Large intestine (tissue), 3 donors: ENCODE measurements at regions not wholly inside any gene's neighbourhood (a gene's known extent, or its start where the extent isn't known, plus 50 kb on each side); places are given as distances from the start of the nearest gene placed in this dataset.

ENCODE experiments used
- DNase-seq, 2 donors: peaks; one replicate each; pipeline versions ENCODE4 v3.0.0 to v3.0.0-alpha.2; 2013
- H3K27ac ChIP-seq: one replicate; pipeline ENCODE4 v1.5.1; 2013; ENCODE audit warnings: low read length
- H3K27me3 ChIP-seq: 2 replicates; pipeline ENCODE4 v1.6.1; 2013; ENCODE audit warnings: low read length; ENCODE audit not compliant: control insufficient read depth, insufficient read depth
- H3K36me3 ChIP-seq: 2 replicates; pipeline ENCODE4 v1.6.1; 2013; ENCODE audit warnings: low read length; ENCODE audit not compliant: control insufficient read depth, insufficient read depth
- H3K4me1 ChIP-seq: one replicate; pipeline ENCODE4 v1.6.1; 2013; ENCODE audit warnings: low read length; ENCODE audit not compliant: control insufficient read depth, insufficient read depth
- H3K4me3 ChIP-seq: one replicate; pipeline ENCODE4 v1.5.1; 2013; ENCODE audit warnings: low read length
- H3K9me3 ChIP-seq: one replicate; pipeline ENCODE4 v1.6.1; 2013; ENCODE audit warnings: mild to moderate bottlenecking, low read depth, low read length, moderate library complexity; ENCODE audit not compliant: control insufficient read depth
- WGBS: methylation state at CpG from one replicate; pipeline ENCODE4 v1.1.5; 2013; ENCODE audit warnings: low lambda C conversion rate; ENCODE audit not compliant: insufficient coverage; 5-methylcytosine and 5-hydroxymethylcytosine counted together

DNA sequence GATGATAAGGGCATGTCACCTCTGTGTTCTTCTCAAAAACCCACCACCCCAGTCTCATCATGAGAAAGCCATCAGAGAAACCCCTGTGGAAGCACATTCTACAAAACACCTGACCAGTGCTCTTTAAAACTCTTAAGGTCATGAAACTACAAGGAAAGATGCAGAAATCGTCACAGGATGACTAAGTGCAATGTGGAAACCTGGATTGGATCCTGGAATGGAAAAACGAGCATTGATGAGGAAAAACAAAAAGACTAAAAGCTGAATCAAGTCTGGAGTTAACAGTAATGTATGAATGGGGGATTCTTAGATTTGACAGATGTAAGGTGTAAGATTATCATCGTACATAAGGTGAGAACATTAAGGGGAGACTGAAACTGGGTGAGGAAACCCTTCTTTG lies 211.0 kb downstream of the TBX5 start:
- H3K27ac ChIP-seq: no peak overlapping the region
- WGBS: 78% methylated on average over 3 of the region's 3 CpGs
- no peaks in the 10 kb centered on the region for H3K36me3 ChIP-seq
- H3K9me3 ChIP-seq: no peaks in the 10 kb centered on the region
- peaks cover 6% of the 10 kb centered on the region for H3K27me3 ChIP-seq
- no peak for DNase-seq
- H3K4me1 ChIP-seq: no peaks in the 10 kb centered on the region
- no peak overlapping the region for H3K4me3 ChIP-seq

DNA sequence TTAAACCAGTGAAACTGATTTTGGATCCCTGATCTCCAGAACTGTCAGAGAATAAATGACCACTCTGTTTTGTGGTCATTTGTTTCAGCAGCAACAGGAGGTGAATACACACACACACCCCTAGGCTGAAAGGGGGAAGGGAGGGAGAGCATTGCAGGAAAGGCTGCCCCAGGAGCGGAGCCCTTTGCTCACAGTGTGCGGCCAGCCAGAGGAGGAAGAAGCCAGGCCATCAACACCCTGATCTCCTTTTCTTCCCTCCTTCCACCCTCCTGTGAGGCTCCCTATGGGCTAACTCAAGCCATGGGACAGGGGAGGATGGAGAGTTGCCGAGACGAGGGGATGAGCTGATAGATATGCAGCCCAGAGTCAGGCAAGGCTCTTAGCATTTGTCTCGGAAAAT lies 211.9 kb downstream of the TBX5 start:
- H3K4me1 ChIP-seq: no peaks in the 10 kb centered on the region
- H3K36me3 ChIP-seq: no peaks in the 10 kb centered on the region
- H3K27ac ChIP-seq: no peak overlapping the region
- no peaks in the 10 kb centered on the region for H3K9me3 ChIP-seq
- no peak overlapping the region for H3K4me3 ChIP-seq
- no CpG with 5 or more reads among the region's 5 CpGs for WGBS
- DNase-seq: no peak
- H3K27me3 ChIP-seq: peaks cover 8% of the 10 kb centered on the region

DNA sequence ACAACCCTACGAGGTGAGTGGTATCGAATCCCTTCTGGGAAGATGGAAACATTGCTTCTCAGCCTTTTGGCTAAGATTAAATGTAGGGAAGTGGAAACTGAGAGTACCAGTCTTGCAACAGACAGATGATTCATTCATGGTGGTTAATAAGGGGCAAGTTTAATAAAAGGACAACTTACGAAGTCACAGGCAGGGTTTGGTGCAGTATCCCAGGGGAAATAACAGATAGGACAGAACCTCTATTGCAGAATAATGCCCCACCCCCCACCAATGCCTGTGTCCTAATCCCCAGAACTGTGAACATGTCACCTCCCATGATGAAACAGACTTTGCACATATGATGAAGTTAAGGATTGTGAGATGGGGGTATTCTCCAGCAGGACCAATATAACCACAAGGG lies 212.5 kb downstream of the TBX5 start:
- Histone ChIP-seq H3K9me3 (no peaks in the 10 kb centered on the region), H3K27ac (no peak overlapping the region), H3K4me3 (no peak overlapping the region), H3K36me3 (no peaks in the 10 kb centered on the region), H3K27me3 (peaks cover 9% of the 10 kb centered on the region), H3K4me1 (no peaks in the 10 kb centered on the region)
- no peak for DNase-seq
- WGBS: no CpG with 5 or more reads among the region's 3 CpGs

DNA sequence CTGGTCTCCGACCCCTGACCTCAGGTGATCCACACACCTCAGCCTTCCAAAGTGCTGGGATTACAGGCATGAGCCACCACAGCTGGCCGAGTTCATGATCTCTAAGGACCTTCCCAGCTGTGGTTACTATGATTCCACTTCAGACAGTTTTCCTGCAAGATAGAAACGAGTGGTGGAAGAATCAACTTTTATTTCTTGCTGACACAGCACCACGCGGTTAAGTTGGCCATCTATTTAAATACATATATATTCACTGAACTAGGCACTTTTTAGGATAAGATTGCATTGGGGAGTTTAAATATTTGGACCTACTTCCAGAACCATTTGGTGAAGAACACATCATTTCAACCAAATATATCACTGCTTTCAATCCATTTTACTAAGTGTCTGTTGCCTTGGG lies 213.4 kb downstream of the TBX5 start:
- DNase-seq: no peak
- Histone ChIP-seq H3K4me1 (no peaks in the 10 kb centered on the region), H3K27me3 (peaks cover 12% of the 10 kb centered on the region), H3K9me3 (no peaks in the 10 kb centered on the region), H3K36me3 (no peaks in the 10 kb centered on the region), H3K4me3 (no peak overlapping the region), H3K27ac (no peak overlapping the region)
- WGBS: no CpG with 5 or more reads among the region's 5 CpGs

DNA sequence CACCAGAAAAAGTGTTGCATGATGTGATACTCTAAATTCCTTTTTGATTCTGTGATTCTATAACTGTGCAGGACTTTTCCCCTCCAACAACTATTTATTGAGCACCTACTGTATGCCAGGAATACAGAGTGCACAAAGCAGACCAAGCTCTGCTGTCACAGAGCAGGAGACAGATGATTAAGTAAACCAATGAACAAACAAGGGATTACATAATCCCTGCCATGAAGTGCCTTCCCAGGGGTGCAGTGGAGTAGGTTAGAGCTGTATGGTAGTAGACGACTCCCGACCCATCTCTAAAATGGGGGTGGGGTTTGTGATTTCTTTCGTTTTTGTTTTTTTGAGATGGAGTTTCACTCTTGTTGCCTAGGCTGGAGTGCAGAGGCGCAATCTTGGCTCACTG lies 213.9 kb downstream of the TBX5 start:
- WGBS: no CpG with 5 or more reads among the region's 4 CpGs
- no peak for DNase-seq
- Histone ChIP-seq H3K4me1 (no peaks in the 10 kb centered on the region), H3K27ac (no peak overlapping the region), H3K9me3 (no peaks in the 10 kb centered on the region), H3K4me3 (no peak overlapping the region), H3K27me3 (peaks cover 12% of the 10 kb centered on the region), H3K36me3 (no peaks in the 10 kb centered on the region)

DNA sequence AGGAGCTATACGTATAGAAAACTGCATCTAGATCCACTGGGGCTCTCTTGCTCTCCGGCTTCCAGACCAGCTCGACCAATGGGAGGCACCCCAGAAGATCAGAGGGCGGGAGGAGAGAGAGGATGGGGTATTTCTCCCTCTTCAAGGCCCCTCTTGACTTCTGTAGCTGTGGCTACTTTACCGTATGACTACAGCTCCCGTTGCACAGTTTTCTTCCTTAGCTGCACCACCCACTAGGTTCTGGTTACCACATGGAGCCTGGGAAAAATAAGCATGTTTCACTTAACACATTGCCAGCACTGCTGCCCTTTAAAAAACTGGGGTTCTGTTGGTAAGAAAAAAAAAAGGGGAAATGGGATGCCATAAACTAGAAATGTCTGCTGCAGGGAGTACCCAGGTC lies 214.4 kb downstream of the TBX5 start:
- DNase-seq: no peak
- WGBS: no CpG with 5 or more reads among the region's 6 CpGs
- Histone ChIP-seq H3K4me3 (no peak overlapping the region), H3K9me3 (no peaks in the 10 kb centered on the region), H3K27me3 (peaks cover 16% of the 10 kb centered on the region), H3K27ac (no peak overlapping the region), H3K36me3 (no peaks in the 10 kb centered on the region), H3K4me1 (no peaks in the 10 kb centered on the region)

DNA sequence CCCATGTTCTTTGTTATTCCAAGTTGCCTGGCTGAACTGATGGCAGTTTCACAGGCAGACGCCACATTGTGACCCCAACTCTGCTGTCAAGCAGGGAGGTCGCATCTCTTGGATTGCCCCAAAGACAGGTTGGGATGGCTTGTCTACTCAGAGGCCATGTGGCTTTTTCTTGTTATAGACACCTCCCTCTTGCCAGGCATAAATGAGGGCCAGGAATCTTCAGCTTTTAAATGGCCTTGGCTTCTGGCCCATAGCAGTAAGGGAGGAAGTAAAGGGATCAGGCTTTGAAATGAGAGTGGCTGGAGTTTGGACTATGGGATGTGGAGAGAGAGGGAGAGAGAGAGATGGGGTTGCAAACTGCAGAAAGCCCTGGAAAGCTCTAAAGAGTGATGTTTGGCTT lies 215.0 kb downstream of the TBX5 start:
- DNase-seq: no peak
- peaks cover 19% of the 10 kb centered on the region for H3K27me3 ChIP-seq
- no peaks in the 10 kb centered on the region for H3K9me3 ChIP-seq
- H3K4me3 ChIP-seq: no peak overlapping the region
- no peaks in the 10 kb centered on the region for H3K4me1 ChIP-seq
- H3K36me3 ChIP-seq: no peaks in the 10 kb centered on the region
- H3K27ac ChIP-seq: no peak overlapping the region
- whole genome bisulfite sequencing: no CpG with 5 or more reads among the region's 2 CpGs

DNA sequence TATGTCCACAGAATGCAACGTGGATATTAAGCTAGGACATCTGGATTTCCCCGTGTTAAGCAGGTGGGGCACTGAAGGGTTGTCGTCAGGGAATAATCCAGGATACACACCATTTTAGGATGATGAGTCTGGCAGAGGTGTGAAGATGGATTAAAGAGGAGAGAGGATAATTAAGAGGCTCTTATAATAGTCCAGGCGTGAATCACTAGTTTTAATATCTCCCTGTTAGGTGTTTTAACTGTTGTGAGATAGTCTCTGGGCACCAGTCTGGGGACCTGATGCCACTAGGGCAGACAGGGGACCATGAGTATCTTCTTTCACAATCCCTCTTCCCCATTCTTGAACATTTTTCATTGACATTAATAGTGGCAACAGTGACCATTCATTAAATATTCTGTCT lies 216.7 kb downstream of the TBX5 start:
- Histone ChIP-seq H3K27ac (no peak overlapping the region), H3K27me3 (peaks cover 21% of the 10 kb centered on the region), H3K4me1 (no peaks in the 10 kb centered on the region), H3K9me3 (no peaks in the 10 kb centered on the region), H3K4me3 (no peak overlapping the region), H3K36me3 (no peaks in the 10 kb centered on the region)
- DNase-seq: no peak
- whole genome bisulfite sequencing: no CpG with 5 or more reads among the region's 4 CpGs

DNA sequence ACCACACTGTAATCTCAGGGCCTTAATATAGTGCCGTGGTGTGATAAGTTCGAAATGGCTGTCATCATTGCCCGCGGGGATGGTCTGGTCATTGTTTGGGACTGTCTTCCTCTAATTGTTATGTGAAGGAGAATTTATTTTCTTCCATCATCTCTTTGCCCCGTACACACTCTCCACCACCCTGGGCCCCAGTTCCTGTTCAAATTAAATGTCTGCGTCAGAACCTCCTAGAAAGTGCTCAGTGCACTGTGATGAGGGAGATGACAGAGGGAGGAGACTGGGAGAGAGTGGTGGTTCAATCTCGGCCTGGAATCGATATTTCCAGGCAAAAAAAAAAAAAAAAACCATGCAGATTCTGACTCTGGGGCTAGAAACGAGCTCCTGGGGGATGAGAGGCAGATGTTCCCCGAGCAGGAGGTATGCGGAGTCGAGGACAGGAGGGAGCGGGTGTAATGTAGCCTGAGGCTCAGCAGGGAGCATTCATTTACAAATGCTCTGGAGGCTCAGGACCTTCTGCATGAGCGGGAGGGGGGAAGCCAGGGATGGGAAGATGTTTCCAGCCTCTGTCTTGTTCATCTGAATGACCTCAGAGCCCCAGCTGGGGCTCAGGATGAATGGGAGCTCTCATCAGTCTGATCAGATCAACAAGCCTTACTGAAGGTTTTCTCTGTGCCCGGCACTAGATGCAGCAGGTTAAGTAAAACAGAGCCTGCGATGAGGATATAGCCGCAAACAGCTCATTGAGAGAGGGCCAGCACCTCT lies 219.5 kb downstream of the TBX5 start:
- H3K27ac ChIP-seq: no peak overlapping the region
- H3K4me1 ChIP-seq: no peaks in the 10 kb centered on the region
- H3K27me3 ChIP-seq: peaks cover 17% of the 10 kb centered on the region
- H3K9me3 ChIP-seq: no peaks in the 10 kb centered on the region
- H3K36me3 ChIP-seq: no peaks in the 10 kb centered on the region
- no peak overlapping the region for H3K4me3 ChIP-seq
- 14% methylated on average over 2 of the region's 17 CpGs for WGBS
- DNase-seq: no peak

DNA sequence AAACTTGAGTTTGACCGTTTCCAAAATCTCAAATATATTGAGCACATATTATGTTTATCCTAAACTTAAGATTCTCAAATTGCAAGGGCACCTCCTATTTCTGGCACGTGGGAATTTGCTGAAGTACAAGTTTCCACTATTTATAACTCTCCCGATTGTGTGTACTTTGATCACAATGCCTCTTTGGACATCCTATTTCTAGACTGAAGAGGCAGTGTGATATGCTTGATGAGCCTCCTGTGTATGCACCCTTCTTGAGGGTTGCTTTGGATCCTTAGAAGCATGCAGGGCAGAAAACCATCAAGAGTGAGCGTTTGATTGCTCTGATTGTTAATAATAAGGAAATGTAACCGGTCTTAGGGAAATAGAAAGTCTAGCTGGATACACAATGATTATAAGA lies 218.9 kb upstream of the RBM19 start:
- DNase-seq: no peak
- no peaks in the 10 kb centered on the region for H3K36me3 ChIP-seq
- H3K27me3 ChIP-seq: peaks cover 21% of the 10 kb centered on the region
- WGBS: no CpG with 5 or more reads among the region's 5 CpGs
- no peak overlapping the region for H3K27ac ChIP-seq
- no peak overlapping the region for H3K4me3 ChIP-seq
- no peaks in the 10 kb centered on the region for H3K9me3 ChIP-seq
- no peaks in the 10 kb centered on the region for H3K4me1 ChIP-seq

DNA sequence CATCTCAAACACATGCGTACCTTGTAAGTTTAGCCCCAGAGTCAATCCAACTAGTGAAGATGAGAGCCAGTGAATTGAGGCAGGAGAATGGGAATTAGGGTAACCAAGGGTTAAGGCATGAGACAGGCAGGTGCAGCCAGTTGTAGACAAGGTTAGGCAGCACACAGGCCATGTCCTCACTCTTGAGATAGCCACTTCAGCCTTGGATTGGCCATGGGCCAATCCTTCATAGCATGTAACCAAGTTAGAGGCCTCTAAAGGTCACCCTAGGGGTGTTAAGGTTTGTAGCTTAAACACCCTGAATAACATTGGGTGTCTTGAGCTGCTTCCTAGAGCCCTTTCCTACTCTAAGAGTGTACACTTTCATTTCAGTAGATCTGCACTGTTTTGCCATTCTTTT lies 208.2 kb upstream of the RBM19 start:
- no peak for DNase-seq
- H3K4me1 ChIP-seq: no peaks in the 10 kb centered on the region
- H3K9me3 ChIP-seq: no peaks in the 10 kb centered on the region
- no peak overlapping the region for H3K4me3 ChIP-seq
- no peaks in the 10 kb centered on the region for H3K36me3 ChIP-seq
- WGBS: no CpG with 5 or more reads among the region's 1 CpG
- no peak overlapping the region for H3K27ac ChIP-seq
- no peaks in the 10 kb centered on the region for H3K27me3 ChIP-seq
